Uterus (tissue), 2 donors: ENCODE measurements at regions not wholly inside any gene's neighbourhood (a gene's known extent, or its start where the extent isn't known, plus 50 kb on each side); places are given as distances from the start of the nearest gene placed in this dataset.

ENCODE experiments used
- CTCF ChIP-seq, 4 experiments: fragments of 200-600 bp in 2 of 4; fragments of 450-650 bp in 2 of 4; sonication (generic) in 2 of 4; IDR thresholded peaks; one replicate each; pipeline ENCODE4 v1.5.1; 2016 to 2019; ENCODE audit warnings: antibody characterized with exemption in 4 of 4, mild to moderate bottlenecking in 2 of 4, moderate library complexity in 1 of 4
- POLR2A ChIP-seq, 2 donors: fragments of 450-650 bp; IDR thresholded peaks; one replicate each; pipeline ENCODE4 v1.6.1; 2016; ENCODE audit warnings: antibody characterized with exemption in 2 of 2, mild to moderate bottlenecking in 1 of 2, moderate library complexity in 1 of 2

- TF ChIP-seq CTCF (IDR thresholded peaks at IDR 0.05): no peak
- TF ChIP-seq POLR2A (IDR thresholded peaks at IDR 0.05): no peak
Measured at GRCh38 chr5:2217219-2217618, 334.5 kb upstream of the IRX4 start.
